ENCODE measurements at regions not wholly inside any gene's neighbourhood (a gene's known extent, or its start where the extent isn't known, plus 50 kb on each side); places are given as distances from the start of the nearest gene placed in this dataset.

- no peak for TF ChIP-seq ELK1 (IDR thresholded peaks at IDR 0.05; ENCODE audit: borderline replicate concordance, low read depth, low read length)
- no peak for TF ChIP-seq CTCF (conservative IDR thresholded peaks at IDR 0.05; ENCODE audit: low read depth, low read length)
- no peak for TF ChIP-seq CHD1 (IDR thresholded peaks at IDR 0.05; ENCODE audit: low read depth, low read length)
- no peak for TF ChIP-seq FOS (IDR thresholded peaks at IDR 0.05; ENCODE audit: low read depth, low read length)
- no peak for TF ChIP-seq MAZ (IDR thresholded peaks at IDR 0.05; ENCODE audit: borderline replicate concordance, low read depth, low read length)
- TF ChIP-seq RFX5 (IDR thresholded peaks at IDR 0.05; ENCODE audit: low read depth, low read length), result no peak
- no peak for TF ChIP-seq POLR2A (IDR thresholded peaks at IDR 0.05; ENCODE audit: low read depth, low read length)
- TF ChIP-seq BHLHE40 (IDR thresholded peaks at IDR 0.05; ENCODE audit: low read depth, low read length), result no peak
Observed at GRCh38 chr4:107255596-107255995, 219.5 kb upstream of the DKK2 start.
